ENCODE measurements at regions not wholly inside any gene's neighbourhood (a gene's known extent, or its start where the extent isn't known, plus 50 kb on each side); places are given as distances from the start of the nearest gene placed in this dataset.
"Not testable (repeated sequence)": the region's sequence is repeated elsewhere in the genome, so short reads cannot be mapped to it uniquely, and the experiment has no call there.

GRCh38 chr18:38186491-38186890, 620.9 kb upstream of the CELF4 start:
- in situ Hi-C loops (cut with HindIII; ENCODE audit: low sequenced_read_pairs) = no loop called here
- DNase-seq (ENCODE audit: low spot score) = no peak

GRCh38 chr18:38174594-38174993, 609.0 kb upstream of the CELF4 start:
- in situ Hi-C loops (cut with HindIII; ENCODE audit: low sequenced_read_pairs) = no loop called here
- peak; percentile 19 for DNase-seq (ENCODE audit: low spot score)

GRCh38 chr18:38174173-38174572, 608.6 kb upstream of the CELF4 start:
- in situ Hi-C loops (cut with HindIII; ENCODE audit: low sequenced_read_pairs) = no loop called here
- no peak for DNase-seq (ENCODE audit: low spot score)

- no peak for DNase-seq (ENCODE audit: low spot score)
- in situ Hi-C loops (cut with HindIII; ENCODE audit: low sequenced_read_pairs) = no loop called here
Observed at GRCh38 chr18:38170845-38171244, 605.2 kb upstream of the CELF4 start.

GRCh38 chr18:38167623-38168022, 602.0 kb upstream of the CELF4 start:
- DNase-seq (ENCODE audit: low spot score) = no peak
- in situ Hi-C loops (cut with HindIII; ENCODE audit: low sequenced_read_pairs) = no loop called here

- in situ Hi-C loops (cut with HindIII; ENCODE audit: low sequenced_read_pairs); DNase-seq (ENCODE audit: low spot score): not testable (repeated sequence)
Observed at GRCh38 chr18:38153116-38153515, 587.5 kb upstream of the CELF4 start.

GRCh38 chr18:38116716-38117115, 551.1 kb upstream of the CELF4 start:
- DNase-seq (ENCODE audit: low spot score) = no peak
- in situ Hi-C loops (cut with HindIII; ENCODE audit: low sequenced_read_pairs) = no loop called here

GRCh38 chr18:38115201-38115600, 549.6 kb upstream of the CELF4 start:
- in situ Hi-C loops (cut with HindIII; ENCODE audit: low sequenced_read_pairs) = no loop called here
- DNase-seq (ENCODE audit: low spot score) = no peak

- in situ Hi-C loops (cut with HindIII; ENCODE audit: low sequenced_read_pairs) = no loop called here
Observed at GRCh38 chr18:38087538-38087937, 521.9 kb upstream of the CELF4 start.

GRCh38 chr18:38081516-38081915, 515.9 kb upstream of the CELF4 start:
- DNase-seq (ENCODE audit: low spot score) = no peak
- in situ Hi-C loops (cut with HindIII; ENCODE audit: low sequenced_read_pairs) = no loop called here

More at GRCh38 chr18:38087538-38087937, 521.9 kb upstream of the CELF4 start:
- DNase-seq (ENCODE audit: low spot score) = no peak

GRCh38 chr18:38077229-38077628, 511.6 kb upstream of the CELF4 start:
- in situ Hi-C loops (cut with HindIII; ENCODE audit: low sequenced_read_pairs) = no loop called here
- DNase-seq (ENCODE audit: low spot score) = no peak

GRCh38 chr18:38076346-38077070, 510.9 kb upstream of the CELF4 start:
- in situ Hi-C loops (cut with HindIII; ENCODE audit: low sequenced_read_pairs) = no loop called here
- DNase-seq (ENCODE audit: low spot score) = no peak

GRCh38 chr18:38074298-38074876, 508.8 kb upstream of the CELF4 start:
- DNase-seq (ENCODE audit: low spot score) = no peak
- in situ Hi-C loops (cut with HindIII; ENCODE audit: low sequenced_read_pairs) = no loop called here

- DNase-seq (ENCODE audit: low spot score) = no peak
- in situ Hi-C loops (cut with HindIII; ENCODE audit: low sequenced_read_pairs) = no loop called here
Observed at GRCh38 chr18:38067821-38068220, 502.2 kb upstream of the CELF4 start.

- in situ Hi-C loops (cut with HindIII; ENCODE audit: low sequenced_read_pairs) = no loop called here
- DNase-seq (ENCODE audit: low spot score) = no peak
Observed at GRCh38 chr18:38067086-38067485, 501.5 kb upstream of the CELF4 start.

GRCh38 chr18:38052879-38053590, 487.4 kb upstream of the CELF4 start:
- in situ Hi-C loops (cut with HindIII; ENCODE audit: low sequenced_read_pairs) = no loop called here
- no peak for DNase-seq (ENCODE audit: low spot score)

- in situ Hi-C loops (cut with HindIII; ENCODE audit: low sequenced_read_pairs) = no loop called here
- DNase-seq (ENCODE audit: low spot score) = no peak
Observed at GRCh38 chr18:38047820-38048219, 482.2 kb upstream of the CELF4 start.

- in situ Hi-C loops (cut with HindIII; ENCODE audit: low sequenced_read_pairs) = no loop called here
- no peak for DNase-seq (ENCODE audit: low spot score)
Observed at GRCh38 chr18:38046651-38047050, 481.1 kb upstream of the CELF4 start.

- in situ Hi-C loops (cut with HindIII; ENCODE audit: low sequenced_read_pairs) = no loop called here
- DNase-seq (ENCODE audit: low spot score) = no peak
Observed at GRCh38 chr18:38045845-38046244, 480.2 kb upstream of the CELF4 start.

GRCh38 chr18:38042211-38042890, 476.8 kb upstream of the CELF4 start:
- in situ Hi-C loops (cut with HindIII; ENCODE audit: low sequenced_read_pairs) = no loop called here
- no peak for DNase-seq (ENCODE audit: low spot score)

Measured in G401 (cell line).